ENCODE measurements at regions not wholly inside any gene's neighbourhood (a gene's known extent, or its start where the extent isn't known, plus 50 kb on each side); places are given as distances from the start of the nearest gene placed in this dataset.

- DNase-seq (ENCODE audit: low spot score) (no peak), ATAC-seq (ENCODE audit: insufficient number of reproducible peaks, low FRiP score, low read depth) (no peak)
- H3K27me3 ChIP-seq (replicated peaks; ENCODE audit: insufficient read depth): no peaks in the 10 kb centered on the region
- H3K9me3 ChIP-seq: no peaks in the 10 kb centered on the region
- H3K4me1 ChIP-seq (ENCODE audit: control insufficient read depth in 1 of 2, low read depth in 2 of 2): no peaks in the 10 kb centered on the region
- no peak overlapping the region for H3K27ac ChIP-seq
- TF ChIP-seq, protein P1, sequence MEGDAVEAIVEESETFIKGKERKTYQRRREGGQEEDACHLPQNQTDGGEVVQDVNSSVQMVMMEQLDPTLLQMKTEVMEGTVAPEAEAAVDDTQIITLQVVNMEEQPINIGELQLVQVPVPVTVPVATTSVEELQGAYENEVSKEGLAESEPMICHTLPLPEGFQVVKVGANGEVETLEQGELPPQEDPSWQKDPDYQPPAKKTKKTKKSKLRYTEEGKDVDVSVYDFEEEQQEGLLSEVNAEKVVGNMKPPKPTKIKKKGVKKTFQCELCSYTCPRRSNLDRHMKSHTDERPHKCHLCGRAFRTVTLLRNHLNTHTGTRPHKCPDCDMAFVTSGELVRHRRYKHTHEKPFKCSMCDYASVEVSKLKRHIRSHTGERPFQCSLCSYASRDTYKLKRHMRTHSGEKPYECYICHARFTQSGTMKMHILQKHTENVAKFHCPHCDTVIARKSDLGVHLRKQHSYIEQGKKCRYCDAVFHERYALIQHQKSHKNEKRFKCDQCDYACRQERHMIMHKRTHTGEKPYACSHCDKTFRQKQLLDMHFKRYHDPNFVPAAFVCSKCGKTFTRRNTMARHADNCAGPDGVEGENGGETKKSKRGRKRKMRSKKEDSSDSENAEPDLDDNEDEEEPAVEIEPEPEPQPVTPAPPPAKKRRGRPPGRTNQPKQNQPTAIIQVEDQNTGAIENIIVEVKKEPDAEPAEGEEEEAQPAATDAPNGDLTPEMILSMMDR (IDR thresholded peaks at IDR 0.05): no peak
- no peak overlapping the region for H3K4me3 ChIP-seq
- H3K36me3 ChIP-seq: no peaks in the 10 kb centered on the region
These were observed 687.8 kb upstream of the FANCL start for GRCh38 chr2:58928973-58929372.

- H3K4me3 ChIP-seq: no peak overlapping the region
- DNase-seq (ENCODE audit: low spot score) (no peak), ATAC-seq (ENCODE audit: insufficient number of reproducible peaks, low FRiP score, low read depth) (no peak)
- no peaks in the 10 kb centered on the region for H3K27me3 ChIP-seq (replicated peaks; ENCODE audit: insufficient read depth)
- no peak overlapping the region for H3K27ac ChIP-seq
- no peaks in the 10 kb centered on the region for H3K4me1 ChIP-seq (ENCODE audit: control insufficient read depth in 1 of 2, low read depth in 2 of 2)
- no peaks in the 10 kb centered on the region for H3K36me3 ChIP-seq
- no peaks in the 10 kb centered on the region for H3K9me3 ChIP-seq
- TF ChIP-seq, protein P1 (IDR thresholded peaks at IDR 0.05): no peak
These were observed 687.3 kb upstream of the FANCL start for GRCh38 chr2:58928391-58928790.

DNA sequence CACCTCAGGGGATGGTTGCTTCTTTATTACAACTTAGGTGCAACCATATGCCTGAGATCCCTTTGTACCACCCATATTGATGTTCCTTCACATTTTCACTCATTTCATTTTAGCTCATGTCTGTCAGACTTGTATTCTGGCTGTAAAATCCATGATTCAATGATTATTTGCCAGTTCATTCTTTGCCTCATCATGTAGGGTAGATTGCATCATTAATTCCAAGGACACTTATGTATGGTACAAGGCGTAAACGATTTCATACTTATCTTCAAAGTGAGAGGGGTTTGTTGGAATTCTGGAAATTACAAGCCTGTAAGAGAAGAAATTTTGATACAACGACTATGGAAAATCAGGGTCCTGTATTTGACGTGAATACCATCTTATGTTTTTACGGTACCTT, 685.0 kb upstream of the FANCL start:
- Histone ChIP-seq H3K4me1 (ENCODE audit: control insufficient read depth in 1 of 2, low read depth in 2 of 2) (no peaks in the 10 kb centered on the region), H3K9me3 (no peaks in the 10 kb centered on the region), H3K27ac (no peak overlapping the region), H3K36me3 (no peaks in the 10 kb centered on the region), H3K27me3 (replicated peaks; ENCODE audit: insufficient read depth) (no peaks in the 10 kb centered on the region), H3K4me3 (no peak overlapping the region)
- TF ChIP-seq, protein P1 (IDR thresholded peaks at IDR 0.05): no peak
- DNase-seq (ENCODE audit: low spot score) (no peak), ATAC-seq (ENCODE audit: insufficient number of reproducible peaks, low FRiP score, low read depth) (no peak)

GRCh38 chr2:58925676-58926081, 684.6 kb upstream of the FANCL start:
- ATAC-seq (ENCODE audit: insufficient number of reproducible peaks, low FRiP score, low read depth) (no peak), DNase-seq (ENCODE audit: low spot score) (no peak)
- TF ChIP-seq, protein P1 (IDR thresholded peaks at IDR 0.05): no peak
- H3K4me1 ChIP-seq (ENCODE audit: control insufficient read depth in 1 of 2, low read depth in 2 of 2): no peaks in the 10 kb centered on the region
- H3K27me3 ChIP-seq (replicated peaks; ENCODE audit: insufficient read depth): no peaks in the 10 kb centered on the region
- H3K4me3 ChIP-seq: no peak overlapping the region
- no peaks in the 10 kb centered on the region for H3K9me3 ChIP-seq
- no peak overlapping the region for H3K27ac ChIP-seq
- H3K36me3 ChIP-seq: no peaks in the 10 kb centered on the region

DNA sequence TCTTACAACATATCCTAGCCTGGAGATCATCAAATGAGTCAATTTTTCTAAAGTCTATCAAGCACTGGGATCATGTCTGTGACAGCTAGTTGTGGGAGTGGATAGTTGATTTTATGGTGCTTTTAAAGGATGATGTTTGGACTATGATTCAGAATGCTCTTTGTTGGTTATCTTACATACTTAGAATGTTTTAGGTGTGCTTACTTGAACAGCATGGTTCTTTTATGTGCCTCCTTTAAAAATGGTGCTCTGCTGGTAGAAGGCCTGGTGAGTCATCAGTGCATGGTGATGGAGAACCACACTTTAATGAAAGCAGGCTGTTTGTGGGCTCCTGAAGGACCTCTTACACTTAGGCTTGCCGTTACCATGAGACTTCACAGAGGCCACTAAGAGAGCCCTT, 682.7 kb upstream of the FANCL start:
- ATAC-seq (ENCODE audit: insufficient number of reproducible peaks, low FRiP score, low read depth) (no peak), DNase-seq (ENCODE audit: low spot score) (no peak)
- no peaks in the 10 kb centered on the region for H3K9me3 ChIP-seq
- no peaks in the 10 kb centered on the region for H3K4me1 ChIP-seq (ENCODE audit: control insufficient read depth in 1 of 2, low read depth in 2 of 2)
- TF ChIP-seq, protein P1 (IDR thresholded peaks at IDR 0.05): no peak
- no peaks in the 10 kb centered on the region for H3K27me3 ChIP-seq (replicated peaks; ENCODE audit: insufficient read depth)
- H3K4me3 ChIP-seq: no peak overlapping the region
- H3K36me3 ChIP-seq: no peaks in the 10 kb centered on the region
- no peak overlapping the region for H3K27ac ChIP-seq
